Peyer's patch (tissue), 4 donors: ENCODE measurements at regions not wholly inside any gene's neighbourhood (a gene's known extent, or its start where the extent isn't known, plus 50 kb on each side); places are given as distances from the start of the nearest gene placed in this dataset.

Experiments used
- DNase-seq, 3 donors: peaks; one replicate each; pipeline ENCODE4 v3.0.0-alpha.2; 2017 to 2019
- H3K27ac ChIP-seq, 4 donors: fragments of 200-600 bp; sonication (generic); one replicate each; pipeline ENCODE4 v1.5.1; 2016 to 2019
- H3K27me3 ChIP-seq, 2 donors: fragments of 200-600 bp; sonication (generic); one replicate each; pipeline ENCODE4 v1.5.1; 2019
- H3K36me3 ChIP-seq, 3 donors: fragments of 200-600 bp; sonication (generic); one replicate each; pipeline ENCODE4 v1.5.1; 2016 to 2019
- H3K4me1 ChIP-seq, 4 donors: fragments of 200-600 bp; sonication (generic); one replicate each; pipeline ENCODE4 v1.5.1; 2016 to 2019
- H3K4me3 ChIP-seq, 4 donors: fragments of 200-600 bp; sonication (generic); 1 replicate in 3 of 4; 2 replicates in 1 of 4; pipeline ENCODE4 v1.5.1; 2016 to 2019; ENCODE audit warnings: mild to moderate bottlenecking in 1 of 4
- H3K9me3 ChIP-seq, 4 donors: fragments of 200-600 bp; sonication (generic); one replicate each; pipeline ENCODE4 v1.5.1; 2016 to 2019; ENCODE audit warnings: mild to moderate bottlenecking in 1 of 4
- POLR2A ChIP-seq, 2 donors: fragments of 450-650 bp; IDR thresholded peaks; one replicate each; pipeline ENCODE4 v1.5.1; 2017; ENCODE audit warnings: antibody characterized with exemption in 2 of 2, mild to moderate bottlenecking in 2 of 2, moderate library complexity in 2 of 2
- TF ChIP-seq, protein P1 (sequence below), 6 experiments: fragments of 450-650 bp in 4 of 6; fragments of 200-600 bp in 2 of 6; sonication (generic) in 1 of 6; IDR thresholded peaks; one replicate each; pipeline ENCODE4 v1.5.1; 2017 to 2019; ENCODE audit warnings: antibody characterized with exemption in 6 of 6, mild to moderate bottlenecking in 3 of 6, moderate library complexity in 1 of 6

DNA sequence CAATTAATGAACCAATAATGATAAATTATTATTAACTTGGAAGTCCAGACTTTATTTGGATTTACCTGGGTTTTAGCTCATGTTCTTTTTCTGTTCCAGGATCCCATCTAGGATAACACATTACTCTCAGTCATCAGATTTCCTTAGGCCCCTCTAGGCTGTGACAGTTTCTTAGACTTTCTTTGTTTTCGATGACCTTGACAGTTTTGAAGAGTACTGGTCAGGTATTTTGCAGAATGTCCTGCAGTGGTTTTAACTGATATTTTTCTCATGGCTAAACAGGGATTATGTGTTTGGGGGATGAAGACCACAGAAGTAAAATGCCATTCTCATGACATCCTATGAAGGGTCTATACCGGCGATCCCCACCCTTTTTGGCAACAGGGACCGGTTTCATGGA lies 144.0 kb downstream of the NAV1 start:
- Histone ChIP-seq H3K27ac (no peak overlapping the region), H3K4me3 (no peak overlapping the region), H3K9me3 (no peaks in the 10 kb centered on the region), H3K27me3 (no peaks in the 10 kb centered on the region), H3K4me1 (peaks cover 0 to 18% (median 1%) of the 10 kb centered on the region in 4 donors), H3K36me3 (no peaks in the 10 kb centered on the region)
- no peak for TF ChIP-seq POLR2A (IDR thresholded peaks at IDR 0.05)
- TF ChIP-seq, protein P1, sequence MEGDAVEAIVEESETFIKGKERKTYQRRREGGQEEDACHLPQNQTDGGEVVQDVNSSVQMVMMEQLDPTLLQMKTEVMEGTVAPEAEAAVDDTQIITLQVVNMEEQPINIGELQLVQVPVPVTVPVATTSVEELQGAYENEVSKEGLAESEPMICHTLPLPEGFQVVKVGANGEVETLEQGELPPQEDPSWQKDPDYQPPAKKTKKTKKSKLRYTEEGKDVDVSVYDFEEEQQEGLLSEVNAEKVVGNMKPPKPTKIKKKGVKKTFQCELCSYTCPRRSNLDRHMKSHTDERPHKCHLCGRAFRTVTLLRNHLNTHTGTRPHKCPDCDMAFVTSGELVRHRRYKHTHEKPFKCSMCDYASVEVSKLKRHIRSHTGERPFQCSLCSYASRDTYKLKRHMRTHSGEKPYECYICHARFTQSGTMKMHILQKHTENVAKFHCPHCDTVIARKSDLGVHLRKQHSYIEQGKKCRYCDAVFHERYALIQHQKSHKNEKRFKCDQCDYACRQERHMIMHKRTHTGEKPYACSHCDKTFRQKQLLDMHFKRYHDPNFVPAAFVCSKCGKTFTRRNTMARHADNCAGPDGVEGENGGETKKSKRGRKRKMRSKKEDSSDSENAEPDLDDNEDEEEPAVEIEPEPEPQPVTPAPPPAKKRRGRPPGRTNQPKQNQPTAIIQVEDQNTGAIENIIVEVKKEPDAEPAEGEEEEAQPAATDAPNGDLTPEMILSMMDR (IDR thresholded peaks at IDR 0.05) = no peak
- DNase-seq = no peak

DNA sequence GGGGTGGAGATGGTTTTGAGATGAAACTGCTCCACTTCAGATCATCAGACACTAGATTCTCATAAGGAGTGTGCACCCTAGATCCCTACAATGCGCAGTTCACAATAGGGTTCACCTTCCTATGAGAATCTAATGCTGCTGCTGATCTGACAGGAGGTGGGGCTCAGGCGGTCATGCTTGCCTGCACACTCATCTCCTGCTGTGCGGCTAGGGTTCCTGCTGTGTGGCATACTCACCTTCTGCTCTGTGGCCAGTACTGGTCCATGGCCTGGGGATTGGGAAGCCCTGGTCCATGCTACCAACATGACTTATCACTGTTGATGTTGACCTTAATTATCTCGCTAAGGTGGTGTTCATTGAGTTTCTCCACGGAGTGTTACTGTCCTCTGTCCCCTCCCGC lies 144.5 kb downstream of the NAV1 start:
- TF ChIP-seq, protein P1 (IDR thresholded peaks at IDR 0.05) = no peak
- TF ChIP-seq POLR2A (IDR thresholded peaks at IDR 0.05) = no peak
- H3K27ac ChIP-seq = no peak overlapping the region
- H3K36me3 ChIP-seq = no peaks in the 10 kb centered on the region
- DNase-seq = peak in 1 of 3 donors; percentile 14
- no peaks in the 10 kb centered on the region for H3K9me3 ChIP-seq
- H3K27me3 ChIP-seq = no peaks in the 10 kb centered on the region
- H3K4me1 ChIP-seq = peaks cover 0 to 18% (median 1%) of the 10 kb centered on the region in 4 donors
- H3K4me3 ChIP-seq = no peak overlapping the region

DNA sequence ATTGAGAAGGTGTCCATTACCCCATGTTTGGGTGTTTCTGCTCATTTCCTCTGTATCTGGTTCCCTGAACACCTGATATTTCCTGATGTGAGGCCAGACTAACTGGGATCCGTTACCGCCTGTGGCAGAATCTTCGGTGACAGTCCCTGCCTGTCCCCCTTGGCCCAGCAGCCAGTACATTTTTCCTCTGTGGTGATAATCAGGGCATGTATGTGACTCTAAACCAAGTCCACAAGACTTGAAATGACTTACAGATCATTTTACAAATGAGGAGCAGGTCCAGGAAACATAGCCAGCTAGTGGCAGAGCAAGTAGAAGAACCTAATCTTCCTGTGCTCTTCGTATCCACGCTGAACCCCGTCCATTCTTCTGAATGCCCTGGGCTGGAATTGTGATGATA lies 143.5 kb upstream of the IPO9 start:
- Histone ChIP-seq H3K4me1 (peaks cover 0 to 13% (median 1%) of the 10 kb centered on the region in 4 donors), H3K36me3 (no peaks in the 10 kb centered on the region), H3K27ac (no peak overlapping the region), H3K4me3 (no peak overlapping the region), H3K27me3 (no peaks in the 10 kb centered on the region), H3K9me3 (no peaks in the 10 kb centered on the region)
- peak in 1 of 3 donors; percentile 3 for DNase-seq
- no peak for TF ChIP-seq POLR2A (IDR thresholded peaks at IDR 0.05)
- TF ChIP-seq, protein P1 (IDR thresholded peaks at IDR 0.05) = no peak

DNA sequence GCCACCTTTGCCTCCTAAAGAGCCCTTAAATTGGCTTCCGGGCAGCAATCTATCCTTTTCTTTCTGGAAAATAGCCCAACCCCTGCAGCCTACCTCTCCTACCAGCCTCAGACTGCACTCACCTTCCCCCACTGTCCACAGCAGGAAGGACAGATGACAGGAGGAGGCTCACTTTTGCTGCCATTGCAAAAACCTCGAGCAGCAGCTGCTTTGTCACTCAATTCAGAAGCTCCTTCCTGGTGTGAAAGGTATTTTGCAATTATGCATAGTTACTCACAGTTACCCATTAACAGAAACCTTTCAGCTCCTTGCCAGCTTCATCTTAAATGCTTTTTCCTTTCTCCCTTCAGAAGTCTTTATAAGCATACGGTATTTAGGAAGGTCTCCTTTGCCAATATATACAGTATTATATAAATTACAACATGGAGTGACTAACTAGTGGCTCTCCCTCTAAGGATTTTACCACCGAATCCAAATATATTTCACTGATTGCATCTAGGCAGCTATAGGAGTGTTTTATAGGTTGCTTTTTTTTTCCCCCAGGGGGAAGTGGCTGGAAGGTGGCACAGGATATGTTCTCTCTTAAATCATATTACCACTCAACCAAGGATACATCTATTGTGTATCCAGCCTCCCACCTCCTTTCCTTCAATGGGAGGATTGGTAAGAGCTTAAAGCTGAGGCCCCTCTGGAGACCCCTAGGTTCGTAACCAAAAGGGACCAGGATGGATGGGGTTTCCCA lies 142.1 kb upstream of the IPO9 start:
- H3K4me3 ChIP-seq = no peak overlapping the region
- DNase-seq = peak in 2 of 3 donors; percentile 50 to 56
- no peaks in the 10 kb centered on the region for H3K36me3 ChIP-seq
- TF ChIP-seq, protein P1 (IDR thresholded peaks at IDR 0.05) = no peak
- no peak for TF ChIP-seq POLR2A (IDR thresholded peaks at IDR 0.05)
- H3K4me1 ChIP-seq = peaks cover 0 to 13% (median 1%) of the 10 kb centered on the region in 4 donors
- H3K9me3 ChIP-seq = no peaks in the 10 kb centered on the region
- no peak overlapping the region for H3K27ac ChIP-seq
- H3K27me3 ChIP-seq = no peaks in the 10 kb centered on the region

DNA sequence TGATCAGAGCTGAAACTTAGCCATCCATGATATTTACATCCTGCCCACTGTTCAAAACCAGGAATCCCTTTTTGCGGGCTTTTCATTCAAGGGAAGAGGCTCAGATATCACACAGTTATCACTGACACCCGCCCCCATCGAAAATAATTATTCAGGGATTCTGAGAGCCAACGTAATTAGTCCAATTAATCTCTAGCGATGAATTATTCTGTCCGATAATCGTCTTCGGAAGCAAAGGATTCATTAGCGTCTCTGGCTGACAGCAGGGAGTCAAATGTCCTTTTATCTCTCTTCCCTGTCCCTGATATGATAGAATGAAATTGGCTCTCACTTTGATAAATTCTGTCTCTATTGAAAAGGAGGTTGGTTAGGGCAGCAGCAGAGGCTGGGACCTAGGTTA lies 140.4 kb upstream of the IPO9 start:
- Histone ChIP-seq H3K9me3 (no peaks in the 10 kb centered on the region), H3K27me3 (no peaks in the 10 kb centered on the region), H3K27ac (no peak overlapping the region), H3K4me1 (peaks cover 0 to 25% (median 1%) of the 10 kb centered on the region in 4 donors), H3K4me3 (no peak overlapping the region), H3K36me3 (no peaks in the 10 kb centered on the region)
- TF ChIP-seq, protein P1 (IDR thresholded peaks at IDR 0.05) = no peak
- no peak for TF ChIP-seq POLR2A (IDR thresholded peaks at IDR 0.05)
- DNase-seq = no peak
